ENCODE measurements at regions not wholly inside any gene's neighbourhood (a gene's known extent, or its start where the extent isn't known, plus 50 kb on each side); places are given as distances from the start of the nearest gene placed in this dataset.
"Not testable (repeated sequence)": the region's sequence is repeated elsewhere in the genome, so short reads cannot be mapped to it uniquely, and the experiment has no call there.

GRCh38 chr5:42003852-42004251 is 78.8 kb downstream of the FBXO4 start:
- not testable (repeated sequence) for TF ChIP-seq CTCF (conservative IDR thresholded peaks at IDR 0.05; ENCODE audit: low read length); EZH2phosphoT487 (IDR thresholded peaks at IDR 0.05; ENCODE audit: borderline replicate concordance)
